ENCODE measurements at regions not wholly inside any gene's neighbourhood (a gene's known extent, or its start where the extent isn't known, plus 50 kb on each side); places are given as distances from the start of the nearest gene placed in this dataset.

- no peak for ATAC-seq
- H3K27ac ChIP-seq, result no peak overlapping the region
- H3K4me3 ChIP-seq, result no peak overlapping the region
- no peaks in the 10 kb centered on the region for H3K4me1 ChIP-seq
- H3K9me3 ChIP-seq, result no peaks in the 10 kb centered on the region
- 79 to 95% methylated on average over 2 of the region's 2 CpGs for WGBS, 2 donors (ENCODE audit: low coverage in 1 of 2)
- no peaks in the 10 kb centered on the region for H3K36me3 ChIP-seq
- no peaks in the 10 kb centered on the region for H3K27me3 ChIP-seq
- TF ChIP-seq CTCF (IDR thresholded peaks at IDR 0.05) (no peak), EP300 (IDR thresholded peaks at IDR 0.05) (no peak), POLR2AphosphoS5 (IDR thresholded peaks at IDR 0.05) (no peak), POLR2A (IDR thresholded peaks at IDR 0.05) (no peak)
These were observed 281.9 kb downstream of the RBM26 start for GRCh38 chr13:79124183-79124582.

- Histone ChIP-seq H3K9me3 (no peaks in the 10 kb centered on the region), H3K4me3 (no peak overlapping the region), H3K4me1 (no peaks in the 10 kb centered on the region), H3K27me3 (no peaks in the 10 kb centered on the region), H3K36me3 (no peaks in the 10 kb centered on the region), H3K27ac (no peak overlapping the region)
- no peak for TF ChIP-seq POLR2A (IDR thresholded peaks at IDR 0.05)
- no peak for TF ChIP-seq CTCF (IDR thresholded peaks at IDR 0.05)
- TF ChIP-seq POLR2AphosphoS5 (IDR thresholded peaks at IDR 0.05), result no peak
- TF ChIP-seq EP300 (IDR thresholded peaks at IDR 0.05), result no peak
- no peak for ATAC-seq
- 56 to 66% methylated on average over 4 of the region's 4 CpGs for WGBS, 2 donors (ENCODE audit: low coverage in 1 of 2)
These were observed 284.8 kb downstream of the RBM26 start for GRCh38 chr13:79121286-79121685.

GRCh38 chr13:79119578-79120107, 286.4 kb downstream of the RBM26 start:
- Histone ChIP-seq H3K9me3 (peaks cover 0 to 1% (median 0%) of the 10 kb centered on the region in 3 donors), H3K4me1 (no peaks in the 10 kb centered on the region), H3K4me3 (no peak overlapping the region), H3K27ac (no peak overlapping the region), H3K36me3 (no peaks in the 10 kb centered on the region), H3K27me3 (no peaks in the 10 kb centered on the region)
- no peak for ATAC-seq
- no CpG with 5 or more reads among the region's 34 CpGs for WGBS, 2 donors (ENCODE audit: low coverage in 1 of 2)
- TF ChIP-seq CTCF (IDR thresholded peaks at IDR 0.05) (no peak), POLR2A (IDR thresholded peaks at IDR 0.05) (no peak), EP300 (IDR thresholded peaks at IDR 0.05) (no peak), POLR2AphosphoS5 (IDR thresholded peaks at IDR 0.05) (no peak)

GRCh38 chr13:79112016-79112415, 294.0 kb downstream of the RBM26 start:
- H3K9me3 ChIP-seq, result peaks cover 0 to 4% (median 0%) of the 10 kb centered on the region in 3 donors
- ATAC-seq, result no peak
- no peak overlapping the region for H3K4me3 ChIP-seq
- no peaks in the 10 kb centered on the region for H3K36me3 ChIP-seq
- TF ChIP-seq CTCF (IDR thresholded peaks at IDR 0.05) (no peak), EP300 (IDR thresholded peaks at IDR 0.05) (no peak), POLR2AphosphoS5 (IDR thresholded peaks at IDR 0.05) (no peak), POLR2A (IDR thresholded peaks at IDR 0.05) (no peak)
- H3K4me1 ChIP-seq, result no peaks in the 10 kb centered on the region
- H3K27ac ChIP-seq, result no peak overlapping the region
- H3K27me3 ChIP-seq, result no peaks in the 10 kb centered on the region

GRCh38 chr13:79108914-79109643, 297.0 kb downstream of the RBM26 start:
- Histone ChIP-seq H3K4me1 (no peaks in the 10 kb centered on the region), H3K27ac (no peak overlapping the region), H3K9me3 (no peaks in the 10 kb centered on the region), H3K4me3 (no peak overlapping the region), H3K27me3 (no peaks in the 10 kb centered on the region), H3K36me3 (no peaks in the 10 kb centered on the region)
- TF ChIP-seq EP300 (IDR thresholded peaks at IDR 0.05), result no peak
- no peak for TF ChIP-seq POLR2AphosphoS5 (IDR thresholded peaks at IDR 0.05)
- TF ChIP-seq POLR2A (IDR thresholded peaks at IDR 0.05), result no peak
- TF ChIP-seq CTCF (IDR thresholded peaks at IDR 0.05), result no peak
- WGBS, 2 donors (ENCODE audit: low coverage in 1 of 2), result 79 to 92% methylated on average over 1 of the region's 1 CpG
- no peak for ATAC-seq

All from gastroesophageal sphincter (tissue), 4 donors.